ENCODE measurements at regions not wholly inside any gene's neighbourhood (a gene's known extent, or its start where the extent isn't known, plus 50 kb on each side); places are given as distances from the start of the nearest gene placed in this dataset.
A peak's percentile ranks its signal among the peaks of the same experiment; 100 is the strongest.
"Not testable (repeated sequence)": the region's sequence is repeated elsewhere in the genome, so short reads cannot be mapped to it uniquely, and the experiment has no call there.

- no peak for DNase-seq
Observed at GRCh38 chr4:103982454-103982853, 262.7 kb upstream of the TACR3 start.

GRCh38 chr4:103948244-103949018 is 228.6 kb upstream of the TACR3 start:
- no peak for DNase-seq

DNA sequence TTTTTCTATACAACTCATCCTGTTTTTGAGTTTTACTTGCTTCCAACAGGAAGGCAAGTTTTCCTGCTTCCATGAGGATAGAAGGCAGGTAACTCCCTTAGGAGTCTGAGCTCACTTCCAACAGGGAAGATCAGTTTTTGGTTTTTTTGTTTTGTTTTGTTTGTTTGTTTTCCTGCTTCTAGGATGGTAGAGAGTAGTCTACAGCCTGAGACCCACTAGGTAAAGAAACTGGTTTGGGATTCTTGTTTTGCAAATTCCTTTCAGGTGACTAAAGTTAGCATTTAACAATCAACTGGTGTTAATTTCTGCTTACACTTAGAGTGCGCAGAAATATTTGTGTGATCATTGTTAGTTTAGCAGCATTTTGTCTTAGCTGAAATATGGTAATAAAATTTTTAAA is 227.8 kb upstream of the TACR3 start:
- no peak for DNase-seq

GRCh38 chr4:103946621-103947268 is 227.0 kb upstream of the TACR3 start:
- not testable (repeated sequence) for DNase-seq

DNA sequence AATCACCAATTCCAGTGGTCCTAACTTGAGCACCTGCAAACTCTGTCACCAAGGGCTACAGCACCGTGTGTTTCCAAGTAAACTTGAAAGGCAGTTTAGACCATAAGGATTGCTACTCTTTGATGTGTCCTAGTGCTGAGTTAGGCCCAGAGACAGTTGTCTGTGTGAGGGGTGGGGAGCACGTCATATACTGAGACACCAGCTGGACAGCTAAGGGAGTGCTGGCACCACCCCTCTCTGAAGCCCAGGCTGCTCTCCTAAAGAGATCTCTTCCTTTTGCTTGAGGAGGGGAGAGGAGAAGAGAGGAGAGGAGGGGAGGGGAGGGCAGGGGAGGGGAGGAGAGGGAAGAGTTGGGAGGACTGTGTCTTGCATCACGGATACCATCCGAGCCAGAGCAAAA is 218.7 kb upstream of the TACR3 start:
- no peak for DNase-seq

DNA sequence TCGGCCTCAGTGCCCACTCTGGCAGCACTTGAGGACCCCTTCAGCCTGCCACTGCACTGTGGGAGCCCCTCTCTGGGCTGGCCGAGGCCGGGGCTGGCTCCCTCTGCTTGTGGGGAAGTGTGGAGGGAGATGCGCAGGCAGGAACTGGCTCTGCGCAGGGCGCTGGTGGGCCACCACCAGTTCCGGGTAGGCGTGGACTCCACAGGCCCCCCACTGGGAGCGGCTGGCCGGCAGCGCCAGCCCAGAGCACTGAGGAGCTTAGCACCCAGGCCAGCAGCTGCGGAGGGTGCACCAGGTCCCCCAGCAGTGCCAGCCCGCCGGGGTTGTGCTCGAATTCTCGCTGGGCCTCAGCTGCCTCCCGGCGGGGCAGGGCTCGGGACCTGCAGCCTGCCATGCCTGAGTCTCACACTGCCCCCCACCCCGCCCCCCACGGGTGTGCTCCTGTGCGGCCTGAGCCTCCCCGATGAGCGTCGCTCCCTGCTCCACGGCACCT is 216.9 kb upstream of the TACR3 start:
- no peak for DNase-seq

DNA sequence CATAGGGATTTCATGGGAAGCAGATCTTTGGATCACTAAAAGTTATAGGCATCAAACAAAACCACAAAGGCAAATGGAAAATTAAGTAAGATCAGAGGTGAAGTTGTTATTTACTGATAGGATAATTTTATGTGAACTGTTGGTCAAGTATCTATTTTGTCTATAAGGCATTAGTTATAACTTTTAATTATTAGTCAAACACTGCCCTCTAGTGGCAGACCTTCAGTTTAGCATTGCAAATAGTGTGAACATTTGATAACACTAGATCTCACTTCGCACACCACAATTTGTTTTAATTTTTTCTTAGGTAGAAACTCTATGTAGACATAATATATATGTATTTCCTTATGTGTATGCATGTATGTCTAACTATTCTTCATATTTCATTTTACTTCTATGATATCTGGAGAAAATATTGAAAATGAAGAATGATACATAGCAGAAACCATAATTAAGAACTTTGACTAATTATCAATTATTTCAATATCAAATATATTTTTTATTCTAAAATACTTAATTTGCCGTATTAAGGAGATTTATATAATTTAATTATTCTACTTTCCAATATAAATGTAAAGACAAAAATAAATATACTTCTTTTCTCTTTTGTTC is 214.5 kb upstream of the TACR3 start:
- DNase-seq: peak; percentile 63

DNA sequence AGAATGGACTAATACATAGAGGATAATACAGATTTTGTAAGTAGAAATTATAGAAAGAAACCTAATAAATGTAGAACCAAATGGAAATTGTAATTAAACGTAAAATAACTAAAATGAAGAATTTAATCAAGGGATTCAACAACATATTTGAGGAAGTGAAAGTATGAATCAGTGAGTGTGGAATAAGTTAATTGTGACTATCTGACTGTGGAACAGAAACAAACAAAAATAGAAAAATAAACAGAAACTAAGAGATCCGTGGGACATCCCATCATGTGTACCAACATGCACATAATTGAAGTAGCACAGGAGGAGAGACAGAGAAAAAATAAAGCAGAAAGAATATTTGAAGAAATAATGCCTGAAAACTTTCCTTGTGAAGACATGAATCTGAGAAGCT is 208.6 kb upstream of the TACR3 start:
- no peak for DNase-seq

DNA sequence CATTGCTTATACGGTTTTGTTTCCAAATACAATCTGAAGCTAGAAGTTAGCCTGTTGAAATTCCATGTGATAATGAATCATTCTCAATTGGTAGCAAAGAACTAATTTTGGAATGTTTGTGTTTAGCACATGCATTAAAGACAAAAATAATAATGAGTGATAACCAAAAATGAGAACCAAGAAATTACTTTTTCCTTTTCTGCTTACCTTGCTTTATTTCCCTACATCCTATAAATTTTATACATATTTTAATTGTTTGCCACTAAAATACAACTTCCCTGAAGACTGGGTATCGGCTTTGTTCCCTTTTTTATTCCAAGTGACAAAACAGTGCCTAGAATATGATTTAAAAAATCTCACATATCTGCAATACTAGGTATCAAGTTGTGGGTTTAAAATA is 203.8 kb upstream of the TACR3 start:
- no peak for DNase-seq

DNA sequence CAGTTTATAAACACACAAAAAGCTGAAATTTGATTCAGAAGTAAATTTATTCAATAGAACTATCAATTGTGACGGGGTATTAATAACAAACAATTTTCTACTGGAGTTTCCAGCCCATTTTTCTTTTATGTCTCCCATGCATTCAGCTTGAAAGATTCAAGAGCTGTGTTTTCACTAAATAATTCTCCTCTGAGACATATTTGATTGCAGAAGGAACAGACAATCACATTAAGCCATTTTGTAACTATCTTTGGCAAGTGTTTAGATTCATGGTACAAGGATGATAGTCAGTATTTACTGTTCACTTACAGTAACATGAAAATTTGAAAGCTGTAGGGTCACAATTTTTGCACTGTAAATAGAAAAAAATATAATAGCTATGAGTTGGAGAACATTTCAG is 198.4 kb upstream of the TACR3 start:
- DNase-seq: no peak

GRCh38 chr4:103915224-103915869 is 195.6 kb upstream of the TACR3 start:
- peak; percentile 23 for DNase-seq

- DNase-seq: no peak
Observed at GRCh38 chr4:103907414-103907813, 187.6 kb upstream of the TACR3 start.

- no peak for DNase-seq
Observed at GRCh38 chr4:103904123-103904522, 184.3 kb upstream of the TACR3 start.

GRCh38 chr4:103902730-103903129 is 182.9 kb upstream of the TACR3 start:
- no peak for DNase-seq

- DNase-seq: no peak
Observed at GRCh38 chr4:103895876-103896465, 176.2 kb upstream of the TACR3 start.

DNA sequence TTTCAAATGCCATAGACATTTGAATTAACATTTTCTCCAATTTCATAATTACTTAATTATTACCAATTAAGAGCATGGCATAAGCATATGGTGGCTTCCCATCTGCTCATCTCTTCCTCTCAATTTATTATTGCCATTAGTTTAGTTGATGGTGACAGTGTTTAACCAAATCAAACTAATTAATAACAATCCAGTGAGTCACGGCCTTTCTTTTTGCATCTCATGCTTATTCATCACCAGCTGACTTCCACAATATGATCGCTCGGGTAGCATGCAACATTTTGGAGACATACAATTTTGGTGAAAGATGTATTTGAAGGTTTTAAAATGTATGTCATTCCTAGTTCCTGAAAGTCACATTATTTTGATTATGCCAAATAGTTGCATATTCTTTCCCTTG is 172.8 kb upstream of the TACR3 start:
- DNase-seq: no peak

GRCh38 chr4:103887191-103887590 is 167.4 kb upstream of the TACR3 start:
- no peak for DNase-seq

GRCh38 chr4:103885152-103885551 is 165.4 kb upstream of the TACR3 start:
- no peak for DNase-seq

DNA sequence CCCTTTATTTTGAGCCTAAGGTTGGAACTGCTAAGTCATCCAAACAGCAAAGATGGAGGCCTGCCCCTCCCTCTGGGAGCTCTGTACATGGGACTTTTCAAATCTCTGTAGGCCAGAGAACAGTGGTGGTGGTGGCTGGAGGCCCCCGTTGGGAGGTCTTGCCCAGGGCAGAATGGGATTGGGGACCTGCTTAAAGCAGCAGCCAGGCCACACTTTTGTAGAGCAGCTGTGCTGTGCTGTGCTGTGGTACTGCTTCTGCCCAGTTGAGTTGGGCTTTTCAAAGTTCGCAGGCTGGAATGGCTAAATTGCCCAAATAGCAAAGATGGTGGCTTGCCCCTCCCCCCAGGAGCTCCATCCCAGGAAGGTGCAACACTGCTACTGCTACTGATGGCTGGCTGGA is 147.5 kb upstream of the TACR3 start:
- DNase-seq: no peak

GRCh38 chr4:103853627-103854026 is 133.8 kb upstream of the TACR3 start:
- DNase-seq: no peak

DNA sequence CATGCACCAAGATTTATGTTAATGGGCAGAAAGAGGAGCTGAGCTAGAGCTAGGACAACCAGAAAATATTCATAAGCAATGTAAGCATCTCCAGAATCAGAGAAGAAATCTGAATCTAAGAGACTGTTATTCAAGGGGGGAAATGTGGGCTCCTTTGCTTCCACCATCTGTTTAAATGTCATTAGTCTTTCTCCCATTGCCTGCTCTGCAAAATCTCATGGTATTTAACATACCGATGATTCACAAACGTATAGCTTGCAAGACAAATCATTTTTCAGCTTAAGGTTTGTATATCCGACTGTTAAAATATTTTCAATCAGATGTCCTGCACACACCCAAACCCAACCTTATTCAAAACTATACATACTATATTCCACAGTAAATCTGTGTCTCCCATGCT is 133.4 kb upstream of the TACR3 start:
- DNase-seq: no peak

GRCh38 chr4:103845075-103845474 is 125.3 kb upstream of the TACR3 start:
- no peak for DNase-seq

- no peak for DNase-seq
Observed at GRCh38 chr4:103842637-103843239, 123.0 kb upstream of the TACR3 start.

Measured in dermis blood vessel endothelial cell (primary cell).